UCSD-AML1 (cell line): ENCODE measurements at regions not wholly inside any gene's neighbourhood (a gene's known extent, or its start where the extent isn't known, plus 50 kb on each side); places are given as distances from the start of the nearest gene placed in this dataset.
"Not testable (repeated sequence)": the region's sequence is repeated elsewhere in the genome, so short reads cannot be mapped to it uniquely, and the experiment has no call there.

Experiments
- DNase-seq: peaks from one replicate; lab custom pipeline; 2025; ENCODE audit not compliant: unreplicated experiment; lab: John Stamatoyannopoulos, UW

DNA sequence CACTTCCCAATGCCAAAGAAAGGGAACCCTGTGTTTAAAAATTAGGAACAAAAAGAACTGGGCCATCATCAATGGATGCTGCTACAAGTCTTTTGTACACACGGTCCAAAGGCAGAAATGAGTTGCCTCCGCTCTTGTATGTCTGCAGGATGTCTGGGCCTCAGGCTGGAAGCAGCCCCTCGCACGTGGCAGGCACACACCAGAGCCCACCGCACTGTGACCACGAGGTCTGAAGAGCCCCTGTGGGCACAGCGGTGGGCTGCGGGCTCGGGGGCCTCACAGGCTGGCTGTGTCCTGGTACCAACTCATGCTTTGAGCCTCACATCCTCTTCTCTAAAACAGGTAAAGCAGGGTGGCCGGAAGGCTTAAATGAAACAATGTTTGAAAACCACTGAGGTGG lies 309.3 kb downstream of the C16orf95 start:
- DNase-seq, result no peak

DNA sequence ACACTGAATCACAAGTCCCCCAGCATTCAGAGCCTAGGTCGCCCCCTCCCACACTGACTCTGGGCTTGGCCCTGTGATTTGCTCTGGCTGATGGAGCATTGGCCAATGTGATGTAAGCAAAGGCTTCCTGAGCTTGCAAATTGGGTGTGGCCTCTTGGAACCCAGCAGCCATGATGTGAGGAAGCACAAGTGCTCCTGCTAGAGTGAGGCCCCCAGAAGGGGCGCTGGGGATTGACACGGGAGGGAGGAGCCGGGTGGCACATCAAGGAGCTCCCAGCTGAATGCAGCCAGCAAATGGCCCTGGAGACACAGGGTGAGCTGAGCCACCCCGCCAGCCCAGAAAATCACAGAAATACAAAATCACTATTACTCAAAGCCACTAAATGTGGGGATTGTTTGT lies 308.5 kb downstream of the C16orf95 start:
- DNase-seq, result no peak

DNA sequence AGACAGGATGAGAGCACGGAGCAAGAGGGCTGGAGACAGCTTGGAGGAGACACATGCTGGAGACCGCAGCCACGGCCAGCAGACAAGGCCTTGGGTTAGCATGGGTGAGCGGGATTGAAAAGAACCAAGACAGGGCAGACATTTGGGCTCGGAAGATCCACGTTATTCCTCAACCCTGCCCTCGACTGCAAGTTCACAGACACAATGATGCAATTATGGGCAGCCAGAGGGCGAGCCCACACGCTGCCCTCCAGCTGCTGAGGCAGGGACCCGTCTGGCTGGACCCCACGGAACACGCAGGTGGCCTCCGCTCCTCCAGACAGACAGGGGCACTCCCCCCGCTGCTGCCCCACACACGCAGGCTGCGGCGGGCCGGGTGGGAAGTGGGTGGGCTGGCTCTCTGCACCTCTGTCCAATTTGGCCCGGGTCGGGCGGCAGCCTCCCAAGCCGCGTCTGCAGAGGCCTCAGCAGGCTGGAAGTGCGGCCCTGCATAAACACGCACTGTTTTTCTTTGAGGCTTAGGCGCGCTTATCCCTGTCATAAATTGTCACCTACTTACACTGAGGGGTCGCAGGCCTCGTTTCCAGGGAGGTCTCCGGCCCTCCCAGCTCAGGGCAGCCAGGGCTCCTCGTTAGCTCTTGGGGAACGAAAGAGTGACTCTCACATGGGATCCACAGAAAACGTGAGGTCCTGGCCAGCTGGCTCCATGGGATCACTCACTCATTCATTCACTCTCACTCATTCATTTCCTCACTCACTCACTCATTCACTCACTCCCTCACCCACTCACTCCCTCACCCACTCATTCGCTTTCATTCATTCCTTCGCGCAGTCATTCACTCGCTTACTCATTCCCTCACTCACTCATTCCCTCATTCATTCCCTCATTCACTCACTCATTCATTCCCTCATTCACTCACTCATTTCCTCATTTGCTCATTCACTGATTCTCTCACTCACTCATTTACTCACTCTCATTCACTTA lies 303.9 kb downstream of the C16orf95 start:
- DNase-seq, result no peak

DNA sequence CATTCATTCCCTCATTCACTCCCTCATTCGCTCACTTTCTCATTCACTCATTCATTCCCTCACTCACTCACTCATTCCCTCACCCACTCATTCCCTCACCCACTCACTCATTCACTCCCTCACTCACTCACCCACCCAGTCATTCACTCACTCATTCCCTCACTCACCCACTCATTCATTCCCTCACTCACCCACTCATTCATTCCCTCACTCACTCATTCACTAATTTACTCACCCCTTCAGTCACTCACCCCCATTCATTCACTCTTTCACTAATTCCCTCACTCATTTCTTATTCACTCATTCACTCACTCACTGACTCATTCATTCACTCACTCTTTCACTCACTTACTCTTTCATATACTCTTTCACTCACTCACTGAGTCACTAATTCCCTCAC lies 303.1 kb downstream of the C16orf95 start:
- no peak for DNase-seq

DNA sequence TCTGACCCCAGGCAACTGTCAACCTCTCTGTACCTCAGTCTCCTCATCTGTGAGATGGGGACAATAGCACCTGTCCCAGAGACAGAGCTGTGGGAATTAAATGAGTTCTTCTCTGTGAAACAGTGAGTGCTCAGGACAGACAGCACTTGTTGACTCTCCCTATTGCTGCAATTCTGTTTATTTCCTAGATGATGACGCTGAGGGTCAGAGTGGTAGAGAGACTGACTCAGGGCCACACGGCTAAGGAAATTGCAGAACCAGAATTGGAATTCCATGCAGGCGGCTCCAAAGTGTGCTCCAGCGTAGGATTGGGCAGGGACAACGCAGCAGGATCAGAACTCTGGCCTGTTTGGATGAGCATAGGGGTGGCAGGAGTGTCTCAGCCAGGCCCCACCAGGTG lies 302.2 kb downstream of the C16orf95 start:
- DNase-seq, result no peak

DNA sequence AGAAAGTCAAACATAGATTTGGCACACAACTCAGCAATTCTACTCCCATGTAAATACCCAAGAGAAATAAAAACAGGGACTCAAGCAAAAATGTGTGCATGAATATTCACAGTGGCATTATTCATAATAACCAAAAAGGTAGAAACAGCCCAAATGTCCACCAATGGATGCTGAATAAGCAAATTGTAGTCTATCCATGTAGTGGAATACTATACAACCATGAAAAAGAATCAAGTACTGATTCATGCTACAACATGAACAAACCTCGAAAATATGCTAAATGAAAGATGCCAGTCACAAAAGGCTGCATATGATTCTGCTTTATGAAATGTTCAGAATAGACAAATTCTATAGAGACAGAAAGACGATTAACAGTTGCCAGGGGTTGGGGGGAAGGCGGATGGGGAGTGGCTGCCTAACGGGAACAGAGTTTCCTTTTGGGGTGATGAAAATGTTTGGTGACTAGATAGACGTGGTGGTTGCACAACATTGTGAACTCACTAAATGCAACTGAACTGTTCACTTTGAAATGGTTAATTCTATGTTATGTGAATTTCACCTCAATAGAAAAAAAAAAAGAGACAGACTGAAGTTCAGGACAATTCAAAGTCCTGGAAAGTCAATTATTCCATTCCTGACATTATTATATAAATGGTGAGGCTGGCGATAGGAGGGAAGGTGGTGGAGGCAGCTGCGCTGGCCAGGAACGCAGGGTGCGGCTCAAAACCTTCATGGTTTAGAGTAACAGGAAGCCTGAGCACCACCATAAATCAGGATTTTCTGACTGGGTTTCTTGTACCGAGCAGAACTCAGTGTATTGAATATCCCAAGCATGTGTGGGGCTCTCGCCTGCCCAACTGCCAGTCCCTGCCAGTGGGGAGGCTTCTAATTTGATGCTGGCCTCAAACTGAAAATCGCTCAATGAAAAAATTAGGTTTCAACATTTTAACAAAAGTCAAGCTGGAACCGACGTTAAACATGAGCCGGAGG lies 300.9 kb downstream of the C16orf95 start:
- DNase-seq, result no peak

DNA sequence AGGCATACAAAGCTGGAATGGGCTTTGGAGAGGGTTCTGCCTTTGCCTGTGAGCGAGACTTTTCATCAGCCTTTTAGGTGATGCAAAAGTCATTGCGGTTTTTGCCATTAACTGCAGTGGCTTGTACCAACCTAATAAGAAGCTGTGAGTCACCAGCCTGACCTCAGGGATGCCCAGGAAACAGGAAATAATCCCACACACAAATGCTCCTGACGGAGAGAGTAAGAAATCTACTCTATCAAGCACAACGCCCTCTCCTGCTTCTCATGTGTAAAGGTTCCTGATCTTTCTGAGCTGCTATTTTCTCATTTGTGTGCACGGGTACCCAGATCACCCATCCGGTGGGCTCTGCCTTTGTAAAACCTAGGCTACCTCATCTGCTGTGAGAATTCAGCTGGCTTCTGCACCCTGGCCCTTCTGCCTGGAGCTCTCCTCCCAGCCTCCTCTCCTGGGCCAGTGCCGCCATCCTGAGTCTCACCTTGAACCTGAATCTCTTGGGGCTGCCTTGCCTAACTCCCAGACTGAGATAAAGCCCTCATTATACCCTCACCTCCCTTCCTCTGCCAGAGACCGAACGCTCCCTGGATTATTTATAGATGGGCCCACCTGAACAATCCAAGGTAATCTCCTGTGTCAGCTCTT lies 299.7 kb downstream of the C16orf95 start:
- DNase-seq, result peak; percentile 41

DNA sequence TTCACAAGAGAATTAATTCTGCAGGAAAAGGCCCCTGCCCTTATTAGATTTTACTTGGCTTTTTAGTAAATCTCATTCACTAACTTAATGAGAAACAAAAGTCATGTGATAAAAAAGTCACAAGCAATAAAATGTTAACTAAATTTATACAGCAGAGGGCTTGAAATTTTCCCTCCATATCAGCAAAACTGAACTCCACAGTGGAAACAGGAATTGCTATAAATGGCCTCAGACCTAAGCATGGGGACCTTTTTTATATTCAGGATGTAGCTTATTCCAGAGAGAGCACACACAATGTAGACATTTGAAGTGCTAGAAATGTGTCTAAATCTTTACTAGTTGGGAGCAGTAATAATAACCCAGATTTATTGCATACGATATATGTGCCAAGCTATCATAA lies 291.5 kb downstream of the C16orf95 start:
- DNase-seq, result no peak

DNA sequence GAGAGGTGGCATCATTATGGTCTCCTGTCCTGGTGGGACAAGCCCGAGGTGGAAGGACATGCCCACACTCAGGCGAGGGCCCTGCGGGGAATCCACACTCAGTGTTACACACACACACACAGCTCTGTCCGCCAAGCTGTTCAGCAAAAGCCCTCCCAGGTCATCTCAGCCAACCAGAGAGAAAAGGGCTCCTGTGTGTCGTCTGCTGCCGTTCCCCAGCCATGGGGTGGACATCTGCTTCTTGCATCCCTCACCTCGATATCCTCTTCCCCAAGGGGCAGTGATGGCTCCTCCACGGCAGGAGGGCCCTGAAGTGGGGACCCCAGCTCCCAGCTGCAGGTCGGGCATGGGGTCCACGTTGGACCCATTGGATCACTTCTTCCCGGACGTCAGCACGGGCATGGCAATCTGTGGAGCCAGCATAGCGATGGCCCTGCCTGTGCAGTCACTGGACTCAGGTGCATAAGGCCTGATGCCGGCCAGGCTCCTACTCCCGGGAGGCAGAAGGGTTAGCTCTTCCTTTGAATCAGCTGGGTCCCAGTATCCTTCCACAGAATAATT lies 290.1 kb downstream of the C16orf95 start:
- DNase-seq, result no peak

DNA sequence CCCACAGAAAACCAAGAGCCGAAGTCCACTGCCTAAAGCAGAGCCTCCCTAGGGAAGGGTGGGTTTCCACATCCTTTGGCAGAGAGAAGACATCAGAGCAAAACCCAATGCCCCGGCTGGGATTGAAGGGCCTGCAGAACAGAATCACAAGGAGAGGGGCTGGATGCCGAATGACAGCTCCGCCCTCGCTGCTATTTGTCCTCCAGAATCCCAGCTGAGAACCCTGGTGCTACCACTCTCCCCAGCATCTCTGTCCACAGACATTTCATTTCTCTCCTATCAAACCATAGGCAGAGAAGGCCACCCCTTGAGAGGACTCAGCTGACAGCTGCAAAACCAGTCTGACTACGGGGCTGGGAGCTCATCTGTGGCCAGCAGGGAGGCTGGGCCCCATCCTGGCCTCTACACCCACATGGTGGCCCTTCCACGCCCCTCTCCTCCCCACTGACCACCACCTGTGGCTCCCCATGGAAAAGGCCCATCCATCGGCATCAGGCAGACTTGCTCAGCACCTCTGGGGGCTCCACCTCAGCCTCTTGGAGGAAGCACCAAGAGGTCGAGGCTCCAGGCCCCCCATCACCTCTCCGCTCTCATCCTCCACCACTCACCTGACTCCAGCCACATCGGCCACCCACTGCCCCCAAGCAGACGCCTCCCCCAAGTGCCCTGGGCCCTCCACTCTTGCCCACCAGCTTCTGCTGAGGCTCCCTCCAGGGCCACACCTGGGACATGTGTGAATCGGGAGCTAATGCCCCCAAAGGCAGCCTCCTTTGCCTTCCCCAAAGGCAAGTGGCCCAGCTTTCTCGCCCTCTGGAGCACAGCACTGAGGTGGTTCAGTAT lies 288.5 kb downstream of the C16orf95 start:
- no peak for DNase-seq

DNA sequence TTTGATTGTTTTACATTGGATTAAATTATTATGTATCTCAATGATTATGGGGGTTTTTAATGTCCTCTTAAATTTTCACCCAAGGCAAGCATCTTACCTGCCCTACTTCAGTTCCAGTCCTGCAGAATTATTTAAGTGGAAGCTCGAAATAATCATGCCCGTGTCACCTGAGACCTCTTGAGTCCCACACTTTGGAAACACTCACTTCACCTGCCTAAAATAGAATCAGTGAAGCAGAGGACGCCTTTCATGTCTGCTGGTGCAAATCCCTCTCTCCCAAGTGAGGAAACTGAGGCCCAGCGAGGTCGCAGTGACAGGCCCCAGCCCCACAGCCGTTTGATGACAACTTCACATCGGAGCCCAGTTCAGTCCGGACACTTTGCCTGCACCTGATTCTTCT lies 284.6 kb downstream of the C16orf95 start:
- no peak for DNase-seq

DNA sequence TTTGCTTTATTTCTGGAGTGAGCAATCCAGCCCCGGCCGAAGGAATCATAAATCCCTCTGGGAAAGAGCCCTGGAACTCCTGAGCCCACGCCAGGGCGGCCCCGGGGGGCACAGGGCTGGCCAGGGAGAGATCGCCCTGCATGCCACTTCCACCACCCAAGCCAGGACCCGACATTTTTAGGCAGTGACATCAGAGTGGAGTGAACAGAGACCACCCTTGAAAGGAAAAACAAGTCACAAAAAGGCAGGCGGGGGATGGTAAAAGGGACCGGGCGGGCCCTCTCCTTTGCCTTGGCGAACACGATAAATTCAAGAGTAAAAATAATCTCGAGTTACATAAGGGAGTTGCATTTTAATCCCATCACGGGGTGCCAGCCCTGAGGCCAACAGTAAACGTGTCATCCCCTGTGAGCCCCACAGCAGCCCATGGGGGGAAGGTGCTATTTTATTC lies 284.1 kb downstream of the C16orf95 start:
- no peak for DNase-seq

DNA sequence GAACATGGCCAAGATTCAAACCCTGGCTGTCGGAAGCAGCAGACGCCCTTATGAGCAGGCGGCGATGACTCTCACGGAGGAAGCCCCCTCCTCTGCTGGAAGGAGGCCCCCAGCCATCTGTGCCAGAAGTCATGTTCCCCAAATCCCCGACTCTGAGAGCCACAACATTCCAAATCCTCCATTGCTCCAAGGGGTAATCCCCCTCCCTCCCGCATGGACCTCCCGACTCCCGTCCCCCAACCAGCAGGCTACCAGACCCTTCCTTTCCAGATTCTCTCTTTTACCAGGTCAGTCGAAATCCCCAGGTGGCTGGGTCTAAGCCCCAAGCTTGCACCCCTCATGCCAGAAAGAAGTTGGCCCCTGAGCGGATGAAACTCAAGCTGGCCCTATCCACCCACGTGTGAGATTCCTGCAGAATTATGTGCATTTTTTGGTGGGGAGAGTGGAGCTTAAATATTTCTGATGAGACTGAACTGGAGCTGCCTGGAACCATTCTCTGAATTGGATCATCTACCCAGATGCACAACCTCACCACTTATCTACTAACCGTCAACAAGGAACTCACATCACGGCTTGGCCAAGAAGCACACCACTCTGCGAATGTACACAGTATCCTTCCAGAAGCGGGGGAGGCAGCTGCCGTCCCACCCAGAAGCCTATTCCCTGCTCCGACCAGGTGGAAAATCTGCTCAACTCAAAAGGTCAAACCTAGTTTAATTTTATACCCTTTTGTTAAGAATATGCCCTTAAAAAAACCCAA lies 283.5 kb downstream of the C16orf95 start:
- no peak for DNase-seq

DNA sequence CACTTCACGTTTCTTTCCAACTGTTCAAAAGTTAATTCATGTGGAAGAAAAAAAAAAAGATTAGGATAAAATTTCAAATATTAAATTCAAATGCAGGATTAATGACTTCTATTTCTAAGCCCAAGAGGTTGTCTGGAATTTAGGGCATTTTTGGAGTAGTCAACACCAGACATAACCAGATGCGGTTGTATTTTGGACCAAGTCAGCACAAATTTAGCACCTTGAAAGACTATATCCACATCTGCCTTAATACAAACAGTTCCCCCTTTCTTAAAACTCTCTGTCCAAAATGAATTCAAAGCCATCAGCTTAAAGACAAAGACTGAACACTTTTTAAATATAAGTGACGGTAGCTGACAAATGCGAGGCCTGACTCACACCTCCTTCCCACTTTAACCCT lies 282.9 kb downstream of the C16orf95 start:
- no peak for DNase-seq

DNA sequence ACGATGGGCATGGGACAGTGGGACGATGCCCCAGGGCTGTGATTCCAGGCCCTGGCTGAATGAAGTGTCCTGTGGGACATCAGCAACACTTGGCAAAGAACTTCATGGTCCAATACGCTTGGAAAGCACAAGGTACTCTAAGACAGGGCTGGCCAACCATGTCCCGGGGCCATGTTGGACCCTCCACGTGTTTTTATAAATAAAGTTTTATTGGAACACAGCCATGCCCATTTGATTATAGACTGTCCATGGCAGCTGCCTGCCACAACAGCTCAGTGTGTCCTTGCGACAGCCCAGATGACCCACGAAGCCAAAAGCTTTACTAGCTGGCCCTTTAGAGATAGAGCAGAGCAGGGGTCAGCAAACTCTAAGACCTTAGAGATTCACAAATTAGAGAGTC lies 282.1 kb downstream of the C16orf95 start:
- no peak for DNase-seq

DNA sequence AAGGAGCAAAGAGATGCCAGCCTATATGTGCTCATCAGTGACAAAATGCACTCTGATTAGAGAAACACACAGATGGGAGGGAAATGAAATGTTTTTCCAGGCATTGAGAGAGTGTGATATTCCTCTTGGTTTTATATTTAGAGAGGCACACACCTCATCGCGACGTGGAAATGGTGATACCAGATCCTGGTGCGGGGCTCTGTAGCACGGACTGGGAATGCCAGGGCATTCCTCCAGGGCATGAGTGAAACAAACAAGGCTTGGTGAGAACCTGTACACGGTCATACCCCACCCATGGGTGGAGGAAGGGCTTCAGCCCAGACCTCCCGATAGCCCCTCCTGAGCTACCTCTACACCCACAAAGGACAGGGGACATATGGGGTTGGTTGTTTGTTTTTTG lies 280.2 kb downstream of the C16orf95 start:
- no peak for DNase-seq

DNA sequence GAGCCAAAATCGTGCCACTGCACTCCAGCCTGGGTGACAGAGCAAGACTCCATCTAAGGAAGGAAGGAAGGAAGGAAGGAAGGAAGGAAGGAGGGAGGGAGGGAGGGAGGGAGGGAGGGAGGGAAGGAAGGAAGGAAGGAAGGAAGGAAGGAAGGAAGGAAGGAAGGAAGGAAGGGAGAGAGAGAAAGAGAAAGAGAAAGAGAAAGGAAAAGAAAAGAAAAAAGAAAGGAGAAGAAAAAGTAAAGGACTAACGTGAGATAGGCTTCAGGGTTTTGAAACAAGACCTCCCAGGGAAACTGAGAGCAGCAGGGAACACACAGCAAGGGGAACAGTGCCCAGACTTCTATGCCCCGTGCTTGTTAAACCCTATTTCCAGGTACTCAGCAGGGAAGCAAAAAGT lies 278.7 kb downstream of the C16orf95 start:
- DNase-seq, result not testable (repeated sequence)

DNA sequence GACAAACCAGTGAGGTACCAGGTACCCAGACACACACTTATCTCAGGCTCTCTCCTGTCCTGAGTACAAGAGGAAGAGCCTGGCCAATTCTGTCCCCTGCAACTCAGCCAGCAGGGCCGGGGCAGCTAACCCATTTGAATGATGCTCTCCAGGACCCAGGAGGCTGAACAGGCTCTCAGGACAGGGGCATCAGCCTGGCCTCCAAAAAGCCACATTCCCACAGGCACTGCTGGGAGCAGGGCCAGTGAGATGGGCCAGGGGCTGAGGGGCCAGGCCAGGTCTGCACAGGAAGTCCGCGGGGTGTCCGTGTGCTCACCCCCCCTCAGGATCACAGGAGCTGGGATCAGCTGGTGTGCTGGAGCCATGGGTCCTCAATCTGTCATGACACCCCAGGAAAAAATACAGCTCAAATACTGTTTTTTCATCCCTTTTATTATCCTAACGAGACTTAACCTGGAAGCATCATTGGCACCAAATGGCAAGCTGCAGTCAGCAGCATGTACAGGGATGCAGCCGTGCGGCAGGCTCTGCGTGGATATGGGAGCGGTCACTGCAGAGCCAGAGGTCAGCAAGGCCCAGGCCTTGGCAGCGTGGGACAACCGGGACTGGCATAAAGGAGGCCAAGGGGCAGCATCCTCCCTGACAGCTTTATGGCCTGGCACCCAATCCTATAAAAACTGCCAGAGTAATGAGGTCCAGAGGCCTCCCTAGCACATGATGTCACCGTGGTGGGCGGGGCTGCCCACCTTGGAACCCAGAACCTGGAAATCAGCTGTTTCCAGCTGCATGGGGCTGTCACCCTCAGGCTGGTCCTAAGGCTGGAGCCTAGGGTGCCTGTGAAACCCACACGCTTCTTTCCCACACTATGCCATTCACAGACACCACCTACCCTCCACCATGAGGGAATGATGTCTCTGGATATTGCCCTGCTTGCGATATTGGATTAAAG lies 276.7 kb downstream of the C16orf95 start:
- no peak for DNase-seq
